ENCODE measurements at regions not wholly inside any gene's neighbourhood (a gene's known extent, or its start where the extent isn't known, plus 50 kb on each side); places are given as distances from the start of the nearest gene placed in this dataset.

- no peak for DNase-seq (ENCODE audit: low spot score)
Measured at GRCh38 chr4:71932941-71933340, 98.9 kb upstream of the NPFFR2 start.

- DNase-seq (ENCODE audit: low spot score) = no peak
Measured at GRCh38 chr4:71938776-71939175, 93.0 kb upstream of the NPFFR2 start.

- peak; percentile 13 for DNase-seq (ENCODE audit: low spot score)
Measured at GRCh38 chr4:71941001-71941400, 90.8 kb upstream of the NPFFR2 start.

GRCh38 chr4:71944956-71945355 is 86.8 kb upstream of the NPFFR2 start:
- DNase-seq (ENCODE audit: low spot score) = no peak

- DNase-seq (ENCODE audit: low spot score) = no peak
Measured at GRCh38 chr4:71945791-71946190, 86.0 kb upstream of the NPFFR2 start.

- no peak for DNase-seq (ENCODE audit: low spot score)
Measured at GRCh38 chr4:71958978-71959377, 72.8 kb upstream of the NPFFR2 start.

- DNase-seq (ENCODE audit: low spot score) = no peak
Measured at GRCh38 chr4:71962622-71963264, 69.1 kb upstream of the NPFFR2 start.

- DNase-seq (ENCODE audit: low spot score) = no peak
Measured at GRCh38 chr4:71974681-71975080, 57.1 kb upstream of the NPFFR2 start.

- no peak for DNase-seq (ENCODE audit: low spot score)
Measured at GRCh38 chr4:71976523-71976922, 55.3 kb upstream of the NPFFR2 start.

- DNase-seq (ENCODE audit: low spot score) = no peak
Measured at GRCh38 chr4:71978210-71978835, 53.5 kb upstream of the NPFFR2 start.

- DNase-seq (ENCODE audit: low spot score) = no peak
Measured at GRCh38 chr4:71980976-71981375, 50.8 kb upstream of the NPFFR2 start.

All from pons (tissue), 1 donor.